HG03442 (cell line): ENCODE measurements at regions not wholly inside any gene's neighbourhood (a gene's known extent, or its start where the extent isn't known, plus 50 kb on each side); places are given as distances from the start of the nearest gene placed in this dataset.
"Not testable (repeated sequence)": the region's sequence is repeated elsewhere in the genome, so short reads cannot be mapped to it uniquely, and the experiment has no call there.

Source experiments
- ATAC-seq: cut with Tn5 transposase; IDR thresholded peaks from one replicate; pipeline ENCODE4 v1.9.1; 2021; ENCODE audit warnings: mild to moderate bottlenecking, moderate library complexity; ENCODE audit not compliant: unreplicated experiment

- ATAC-seq = no peak
Observed at GRCh38 chr7:12930534-12930933, 243.1 kb downstream of the ARL4A start.

GRCh38 chr7:12931465-12931864, 244.0 kb downstream of the ARL4A start:
- not testable (repeated sequence) for ATAC-seq

GRCh38 chr7:12939694-12940093, 252.3 kb downstream of the ARL4A start:
- no peak for ATAC-seq

GRCh38 chr7:12941512-12941911, 254.1 kb downstream of the ARL4A start:
- no peak for ATAC-seq

- ATAC-seq = no peak
Observed at GRCh38 chr7:12942609-12943008, 255.2 kb downstream of the ARL4A start.

- no peak for ATAC-seq
Observed at GRCh38 chr7:12943781-12944180, 256.3 kb downstream of the ARL4A start.

GRCh38 chr7:12945901-12946300, 258.5 kb downstream of the ARL4A start:
- no peak for ATAC-seq

- no peak for ATAC-seq
Observed at GRCh38 chr7:12947465-12947864, 260.0 kb downstream of the ARL4A start.

- no peak for ATAC-seq
Observed at GRCh38 chr7:12949060-12949931, 261.9 kb downstream of the ARL4A start.

GRCh38 chr7:12951397-12951801, 264.0 kb downstream of the ARL4A start:
- ATAC-seq = no peak

GRCh38 chr7:12954380-12955033, 267.1 kb downstream of the ARL4A start:
- no peak for ATAC-seq

GRCh38 chr7:12957487-12957886, 270.1 kb downstream of the ARL4A start:
- no peak for ATAC-seq

- no peak for ATAC-seq
Observed at GRCh38 chr7:12961910-12962480, 274.6 kb downstream of the ARL4A start.

- no peak for ATAC-seq
Observed at GRCh38 chr7:12963435-12963834, 276.0 kb downstream of the ARL4A start.

- ATAC-seq = no peak
Observed at GRCh38 chr7:12964836-12965235, 277.4 kb downstream of the ARL4A start.

GRCh38 chr7:12965767-12966166, 278.3 kb downstream of the ARL4A start:
- no peak for ATAC-seq

GRCh38 chr7:12967322-12967721, 279.9 kb downstream of the ARL4A start:
- ATAC-seq = no peak

- no peak for ATAC-seq
Observed at GRCh38 chr7:12968836-12969422, 281.5 kb downstream of the ARL4A start.

- no peak for ATAC-seq
Observed at GRCh38 chr7:12970626-12971025, 283.2 kb downstream of the ARL4A start.

- no peak for ATAC-seq
Observed at GRCh38 chr7:12974451-12975166, 287.2 kb downstream of the ARL4A start.

- ATAC-seq = no peak
Observed at GRCh38 chr7:12975412-12975811, 288.0 kb downstream of the ARL4A start.
